ENCODE measurements at regions not wholly inside any gene's neighbourhood (a gene's known extent, or its start where the extent isn't known, plus 50 kb on each side); places are given as distances from the start of the nearest gene placed in this dataset.

GRCh38 chr18:2218101-2218500 is 353.2 kb downstream of the METTL4 start:
- TF ChIP-seq POLR2A (IDR thresholded peaks at IDR 0.05) (no peak), EP300 (IDR thresholded peaks at IDR 0.05) (no peak), CTCF (IDR thresholded peaks at IDR 0.05) (no peak), POLR2AphosphoS5 (IDR thresholded peaks at IDR 0.05) (no peak)
- Histone ChIP-seq H3K27ac (no peak overlapping the region), H3K4me3 (no peak overlapping the region), H3K27me3 (no peaks in the 10 kb centered on the region), H3K4me1 (no peaks in the 10 kb centered on the region), H3K9me3 (no peaks in the 10 kb centered on the region), H3K36me3 (no peaks in the 10 kb centered on the region)
- 40 to 62% methylated on average over 4 of the region's 4 CpGs for WGBS, 2 donors
- intact Hi-C loops (cut with DNase I) = no loop called here
- DNase-seq = no peak

DNA sequence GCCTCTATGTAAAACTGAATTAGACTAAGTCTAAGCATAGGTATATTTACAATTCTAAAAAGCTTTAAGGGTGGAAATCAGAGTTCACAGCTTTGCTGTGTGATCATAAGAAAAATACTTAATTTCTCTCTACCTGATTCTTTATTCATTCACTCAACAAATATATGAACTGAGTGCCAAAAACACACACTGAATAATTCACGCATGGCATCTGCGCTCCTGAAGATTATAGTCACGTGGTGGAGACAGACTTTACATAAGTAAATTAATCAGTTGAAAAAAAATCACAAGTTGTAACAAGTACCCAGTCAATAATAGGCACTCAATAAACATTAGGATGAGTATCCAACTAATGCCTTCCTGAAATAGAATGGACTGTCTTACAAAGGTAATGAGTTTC is 351.6 kb downstream of the METTL4 start:
- Histone ChIP-seq H3K27me3 (no peaks in the 10 kb centered on the region), H3K36me3 (no peaks in the 10 kb centered on the region), H3K27ac (no peak overlapping the region), H3K9me3 (no peaks in the 10 kb centered on the region), H3K4me3 (no peak overlapping the region), H3K4me1 (no peaks in the 10 kb centered on the region)
- no peak for TF ChIP-seq POLR2A (IDR thresholded peaks at IDR 0.05)
- TF ChIP-seq EP300 (IDR thresholded peaks at IDR 0.05) = no peak
- no peak for TF ChIP-seq CTCF (IDR thresholded peaks at IDR 0.05)
- no peak for TF ChIP-seq POLR2AphosphoS5 (IDR thresholded peaks at IDR 0.05)
- intact Hi-C loops (cut with DNase I) = no loop called here
- WGBS, 2 donors = 78 to 86% methylated on average over 3 of the region's 3 CpGs
- no peak for DNase-seq

GRCh38 chr18:2222270-2223185 is 348.8 kb downstream of the METTL4 start:
- no peak overlapping the region for H3K27ac ChIP-seq
- intact Hi-C loops (cut with DNase I) = no loop called here
- WGBS, 2 donors = 29 to 65% methylated on average over 5 of the region's 5 CpGs
- no peaks in the 10 kb centered on the region for H3K9me3 ChIP-seq
- H3K27me3 ChIP-seq = no peaks in the 10 kb centered on the region
- TF ChIP-seq POLR2A (IDR thresholded peaks at IDR 0.05) = no peak
- no peak for TF ChIP-seq EP300 (IDR thresholded peaks at IDR 0.05)
- no peak for TF ChIP-seq CTCF (IDR thresholded peaks at IDR 0.05)
- no peak for TF ChIP-seq POLR2AphosphoS5 (IDR thresholded peaks at IDR 0.05)
- H3K36me3 ChIP-seq = no peaks in the 10 kb centered on the region
- H3K4me1 ChIP-seq = no peaks in the 10 kb centered on the region
- no peak overlapping the region for H3K4me3 ChIP-seq
- DNase-seq = no peak

- no peaks in the 10 kb centered on the region for H3K4me1 ChIP-seq
- no peaks in the 10 kb centered on the region for H3K36me3 ChIP-seq
- no peaks in the 10 kb centered on the region for H3K27me3 ChIP-seq
- no peak for DNase-seq
- intact Hi-C loops (cut with DNase I) = no loop called here
- TF ChIP-seq POLR2AphosphoS5 (IDR thresholded peaks at IDR 0.05) = no peak
- no peak for TF ChIP-seq EP300 (IDR thresholded peaks at IDR 0.05)
- TF ChIP-seq CTCF (IDR thresholded peaks at IDR 0.05) = no peak
- no peak for TF ChIP-seq POLR2A (IDR thresholded peaks at IDR 0.05)
- no peak overlapping the region for H3K4me3 ChIP-seq
- H3K27ac ChIP-seq = no peak overlapping the region
- no peaks in the 10 kb centered on the region for H3K9me3 ChIP-seq
- 69 to 85% methylated on average over 5 of the region's 5 CpGs for WGBS, 2 donors
These were observed 347.9 kb downstream of the METTL4 start for GRCh38 chr18:2223449-2223848.

Measured in sigmoid colon (tissue), 6 donors.